HG02571 (cell line): ENCODE measurements at regions not wholly inside any gene's neighbourhood (a gene's known extent, or its start where the extent isn't known, plus 50 kb on each side); places are given as distances from the start of the nearest gene placed in this dataset.

ENCODE experiments used
- ATAC-seq: cut with Tn5 transposase; IDR thresholded peaks from one replicate; pipeline ENCODE4 v1.9.1; 2021; ENCODE audit warnings: mild to moderate bottlenecking, moderate library complexity; ENCODE audit not compliant: unreplicated experiment

DNA sequence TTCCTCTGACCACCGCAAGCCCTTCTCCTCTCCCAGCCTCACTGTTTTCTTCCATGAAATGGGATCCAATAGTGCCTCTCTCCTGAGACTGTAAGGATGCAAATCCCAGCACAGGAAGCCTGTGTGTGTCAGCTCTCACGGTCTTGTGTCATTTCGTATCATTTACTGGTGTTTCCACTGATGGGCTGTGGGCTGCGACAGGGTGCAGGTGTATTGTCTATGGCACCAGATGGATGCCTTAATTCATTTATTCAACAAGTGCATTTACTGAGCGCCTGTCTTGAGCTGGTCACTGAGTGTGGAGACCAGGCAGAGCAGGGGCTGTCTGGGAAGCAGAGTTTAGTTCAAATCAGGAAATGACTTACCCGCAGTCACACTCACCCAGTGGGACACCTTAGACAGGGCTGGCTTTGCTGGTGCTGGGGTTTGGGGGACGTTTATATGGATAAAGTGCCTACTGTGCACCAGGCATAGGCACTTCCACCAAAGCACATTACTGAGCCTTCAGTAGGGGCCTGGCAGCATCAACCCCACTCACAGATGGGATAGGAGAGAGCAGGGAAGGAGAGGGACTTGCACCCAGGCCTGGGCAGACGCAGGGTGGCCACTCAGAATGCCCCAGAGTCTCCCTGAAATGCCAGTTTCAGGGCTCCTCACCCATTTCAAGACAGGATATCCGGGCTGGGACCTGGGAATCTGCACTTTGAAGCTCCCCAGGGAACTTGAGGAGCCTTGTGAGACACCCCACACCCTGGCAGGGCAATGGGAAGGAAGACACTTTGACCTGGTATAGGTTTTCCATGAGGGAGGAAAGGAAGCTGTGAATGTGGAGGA, 398.9 kb downstream of the MATN1 start:
- no peak for ATAC-seq

DNA sequence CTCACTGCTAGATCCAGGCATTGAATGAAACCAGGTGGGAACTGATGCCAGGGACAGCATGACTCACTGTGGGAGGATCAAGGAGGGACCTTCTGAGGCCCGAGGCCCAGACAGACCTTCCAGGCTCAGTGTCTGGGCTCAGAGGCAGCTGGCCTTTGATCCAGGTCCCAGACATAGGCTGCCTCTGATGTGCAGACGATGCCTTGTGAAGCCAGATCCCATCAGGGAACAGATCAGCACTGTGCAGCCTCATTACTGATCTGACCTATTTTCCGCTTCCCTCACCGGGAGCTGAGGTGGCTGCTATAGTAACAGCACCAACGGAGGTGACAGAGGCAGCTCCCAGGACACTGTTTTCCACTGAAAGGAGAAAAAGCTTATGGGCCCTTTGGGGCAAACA, 399.5 kb downstream of the MATN1 start:
- no peak for ATAC-seq

DNA sequence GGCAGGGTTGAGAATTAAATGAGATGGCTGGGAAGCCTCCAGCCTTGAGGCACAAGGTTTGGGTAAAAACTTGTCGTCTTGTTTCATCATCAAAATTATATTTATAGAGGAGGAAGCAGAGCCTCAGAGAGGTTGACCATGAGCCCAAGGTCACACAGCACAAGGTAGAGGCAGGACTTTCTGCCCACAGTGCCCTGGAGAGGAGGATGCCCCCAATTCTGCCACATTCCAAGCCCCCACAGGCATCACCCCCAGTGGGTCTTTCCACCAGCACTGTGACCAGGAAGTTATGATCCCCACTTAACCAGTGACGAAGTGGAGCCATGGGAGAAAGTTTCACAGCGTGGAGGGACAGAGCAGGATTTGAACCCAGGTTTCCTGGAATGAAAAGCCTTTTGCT, 400.0 kb downstream of the MATN1 start:
- no peak for ATAC-seq

DNA sequence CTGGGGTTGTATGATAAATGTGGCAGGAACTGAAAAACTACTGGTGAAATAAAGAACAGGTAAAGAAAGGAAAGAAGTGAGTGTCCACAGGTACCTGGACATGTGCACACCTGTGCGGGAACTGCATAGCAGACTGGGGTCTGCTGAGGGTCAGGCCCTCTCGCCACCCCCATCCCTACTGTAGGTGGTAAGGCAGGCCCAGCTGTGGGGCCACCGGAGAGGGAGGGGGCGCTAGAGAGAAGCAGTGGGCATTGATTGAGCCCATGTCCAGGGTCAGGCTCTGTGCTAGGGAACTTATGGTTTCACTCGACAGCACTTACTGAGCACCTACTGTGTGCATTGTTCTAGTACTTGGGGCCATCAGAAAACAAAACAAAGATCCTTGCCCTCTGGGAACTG, 400.5 kb downstream of the MATN1 start:
- ATAC-seq = no peak

DNA sequence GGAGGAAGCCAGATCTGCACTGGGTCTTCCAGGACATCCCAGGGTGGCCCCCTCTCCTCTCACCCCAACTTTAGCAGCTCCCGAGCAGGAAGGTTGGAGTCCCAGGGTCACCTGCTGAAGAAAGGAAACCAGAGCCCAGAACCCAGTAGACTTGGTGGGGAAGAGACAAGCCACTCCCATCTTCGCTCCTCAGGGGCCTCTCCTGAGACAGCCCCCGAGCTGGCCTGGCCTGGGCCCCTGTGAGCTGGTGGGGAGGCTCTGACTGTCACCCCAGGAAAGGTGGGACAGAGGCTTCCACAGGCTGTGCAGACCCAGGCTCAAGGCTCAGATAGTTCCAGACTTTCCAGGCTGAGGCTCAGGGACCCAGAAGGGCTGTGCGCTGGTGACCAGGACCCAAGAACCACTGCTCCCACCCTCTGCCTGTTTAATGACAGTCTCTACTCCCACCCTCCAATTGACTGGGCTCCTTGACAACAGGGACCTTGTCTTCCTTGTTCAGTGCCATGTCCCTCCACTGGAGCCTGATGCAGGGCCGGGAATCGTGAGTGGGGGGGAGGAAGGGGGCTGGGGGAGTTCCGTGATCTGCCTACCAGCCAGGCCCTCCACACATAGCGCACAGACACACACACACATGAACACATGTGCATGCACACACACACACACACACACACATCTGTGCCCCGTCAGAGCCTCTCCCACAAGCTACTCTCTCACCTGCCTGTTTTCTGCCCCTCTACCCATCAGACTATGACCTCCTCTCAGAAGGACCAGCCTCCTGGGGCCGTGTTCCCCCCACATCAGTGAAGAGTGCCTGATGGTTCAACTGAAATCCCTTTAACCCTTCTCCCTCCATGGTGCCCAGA, 401.2 kb downstream of the MATN1 start:
- ATAC-seq = no peak

DNA sequence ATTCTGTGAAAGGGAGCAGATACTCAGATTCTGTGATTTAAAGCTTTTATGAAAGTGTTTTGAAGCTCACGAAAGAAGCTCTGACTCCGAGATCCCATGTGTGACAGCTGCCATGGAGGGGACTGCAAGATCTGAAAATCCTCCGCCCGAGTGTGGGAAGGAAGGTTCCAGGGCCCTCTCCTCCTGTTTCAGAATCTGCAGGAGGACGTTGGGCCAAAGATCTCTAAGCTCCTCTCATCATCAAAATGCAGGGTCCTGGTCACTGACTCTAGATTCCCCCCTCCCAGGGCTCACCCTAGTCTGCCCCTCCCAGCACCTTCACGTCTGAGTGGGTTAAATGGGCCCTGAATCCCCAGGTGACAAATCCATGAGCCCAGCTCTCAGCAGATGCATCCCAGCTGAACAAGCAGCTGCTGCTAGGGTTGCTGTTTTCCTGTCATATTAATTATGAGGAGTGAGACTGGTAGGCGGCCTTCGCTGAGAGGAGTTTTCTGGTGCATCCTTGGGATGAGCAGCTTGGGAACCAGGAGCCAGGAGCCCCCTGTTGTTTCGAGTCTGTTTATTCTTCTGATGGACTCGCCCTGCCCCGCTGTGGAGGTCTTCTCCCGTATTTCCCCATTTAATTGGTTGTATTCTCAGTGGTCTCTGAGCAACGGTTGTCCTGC, 402.0 kb downstream of the MATN1 start:
- no peak for ATAC-seq

DNA sequence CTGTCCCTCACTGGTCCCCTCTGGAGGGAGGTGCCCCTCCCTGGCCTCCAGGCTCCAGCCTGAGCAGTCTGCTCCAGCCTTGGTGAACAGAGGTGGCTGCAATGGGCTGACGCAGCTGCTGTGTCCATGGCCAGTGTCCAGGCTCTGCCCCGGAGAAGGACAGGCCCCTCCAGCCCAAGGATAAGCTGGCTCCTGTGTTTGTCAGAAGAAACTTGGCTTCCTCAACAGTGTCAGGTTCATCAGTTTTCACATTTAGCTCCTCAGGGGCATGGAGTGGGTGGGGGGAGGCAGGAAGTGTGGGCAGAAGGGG, 402.8 kb downstream of the MATN1 start:
- no peak for ATAC-seq

DNA sequence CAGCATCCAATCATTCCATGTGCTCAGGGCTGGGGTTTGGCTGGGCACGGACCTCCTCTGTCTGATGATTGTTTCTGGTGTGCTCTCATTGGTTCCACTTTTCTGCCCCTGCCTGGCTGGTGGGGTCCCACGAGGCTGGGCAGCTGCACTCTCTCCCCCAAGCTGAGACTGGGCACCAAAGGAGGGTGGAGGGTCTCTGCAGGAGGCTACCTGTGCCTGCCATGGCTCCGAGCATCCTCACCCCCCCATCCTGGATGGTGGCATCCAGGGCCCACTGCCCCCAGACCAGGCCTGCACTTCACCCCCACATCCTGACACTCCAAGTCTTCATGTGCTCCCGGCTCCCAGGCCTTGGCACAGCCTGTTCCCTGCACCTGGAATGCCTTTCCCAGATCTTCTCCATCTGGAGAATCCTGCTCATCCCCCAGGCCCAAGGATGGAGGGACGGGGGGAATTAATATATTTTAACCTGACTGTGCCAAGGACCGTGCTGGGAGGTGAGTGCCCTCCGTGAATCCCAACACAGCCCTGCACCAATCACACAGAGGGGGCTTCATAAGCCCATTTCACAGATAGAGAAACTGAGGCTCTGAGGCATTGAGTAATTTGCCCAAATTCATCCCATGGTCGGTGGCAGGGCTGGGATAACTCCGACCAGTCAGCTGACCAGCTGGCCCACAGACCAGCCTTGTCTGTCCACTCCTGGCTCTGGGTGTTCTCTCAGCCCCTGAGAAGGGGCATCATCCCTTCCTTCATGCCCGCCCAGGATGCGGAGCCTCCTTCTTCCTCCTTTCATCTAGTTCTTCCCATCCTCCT, 403.4 kb downstream of the MATN1 start:
- no peak for ATAC-seq

DNA sequence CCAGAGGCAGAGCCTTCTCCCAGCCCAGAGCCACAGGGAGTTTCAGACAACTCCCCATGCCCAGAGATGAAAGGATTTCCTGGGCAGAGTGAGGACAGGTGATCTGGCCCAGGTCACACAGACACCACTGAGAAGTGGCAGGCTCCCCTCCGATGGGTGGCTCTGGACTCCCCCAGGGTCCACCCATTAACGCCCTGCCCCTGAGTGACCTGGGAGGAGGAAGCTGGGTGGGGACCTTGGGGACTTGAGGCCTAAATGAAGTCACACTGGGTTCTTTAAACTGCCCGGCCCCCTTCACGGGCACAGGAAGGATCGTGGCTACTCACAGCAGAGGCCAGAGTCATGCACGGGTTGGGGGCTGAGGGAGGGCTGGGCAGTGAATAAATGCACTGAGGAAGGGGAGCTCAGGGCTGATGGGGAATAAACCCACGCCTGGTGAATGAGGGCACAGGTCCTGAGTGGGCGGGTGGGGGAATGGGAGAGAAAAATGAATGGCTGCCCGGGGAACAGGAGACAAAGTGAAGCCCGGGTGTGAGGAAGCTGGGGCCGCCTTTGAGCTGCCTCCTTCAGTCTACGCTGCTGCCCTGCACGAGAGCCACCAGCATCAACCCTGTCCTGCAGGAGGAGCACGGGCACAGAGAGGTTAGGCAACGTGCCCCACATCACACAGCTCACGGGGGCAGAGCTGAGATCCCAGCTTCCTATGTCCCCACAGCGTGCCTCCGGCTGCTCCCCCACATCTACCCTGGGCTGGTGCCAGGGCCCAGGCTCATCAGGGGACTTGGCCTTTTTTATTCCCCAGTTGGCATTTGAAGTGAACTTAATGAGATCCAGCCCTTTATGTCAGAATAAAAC, 404.3 kb downstream of the MATN1 start:
- ATAC-seq = no peak

DNA sequence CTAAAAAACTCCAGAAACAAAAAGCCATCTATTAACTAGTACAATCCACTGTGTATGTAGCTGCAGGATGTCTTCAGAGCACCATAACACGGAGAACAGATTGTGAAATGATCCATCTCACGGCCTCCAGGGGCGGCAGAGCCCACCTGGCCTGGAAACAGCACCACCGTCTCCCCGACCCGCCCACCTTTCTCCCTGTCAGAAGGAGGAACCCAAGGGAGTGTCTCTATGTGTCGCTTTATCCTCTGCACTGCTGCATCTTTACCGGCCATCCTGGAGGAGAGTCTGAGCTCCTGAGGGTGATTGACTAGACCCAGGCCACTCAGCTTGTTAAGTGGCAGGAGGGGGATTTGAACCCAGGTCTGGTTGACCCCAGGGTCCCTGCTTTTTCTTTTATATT, 405.0 kb downstream of the MATN1 start:
- ATAC-seq = no peak

DNA sequence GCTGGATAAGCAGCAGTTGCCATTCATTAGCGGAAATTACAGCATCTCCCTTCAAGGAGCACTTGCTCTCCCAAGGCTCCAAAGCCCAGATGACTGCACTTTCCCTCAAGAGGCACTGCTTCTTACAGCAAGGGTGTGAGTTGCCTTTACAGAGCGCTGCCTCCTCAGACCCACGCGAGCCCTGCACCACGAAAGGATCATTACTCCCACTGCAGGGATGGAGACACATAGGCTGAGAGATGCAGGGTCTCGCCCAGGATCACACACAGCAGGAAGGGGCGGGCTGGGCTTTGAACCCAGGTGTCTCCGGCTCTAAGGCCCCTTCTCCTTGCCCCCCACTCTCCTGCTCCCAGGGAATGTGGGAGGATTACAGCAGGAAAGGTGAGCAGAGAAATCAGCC, 405.5 kb downstream of the MATN1 start:
- no peak for ATAC-seq

DNA sequence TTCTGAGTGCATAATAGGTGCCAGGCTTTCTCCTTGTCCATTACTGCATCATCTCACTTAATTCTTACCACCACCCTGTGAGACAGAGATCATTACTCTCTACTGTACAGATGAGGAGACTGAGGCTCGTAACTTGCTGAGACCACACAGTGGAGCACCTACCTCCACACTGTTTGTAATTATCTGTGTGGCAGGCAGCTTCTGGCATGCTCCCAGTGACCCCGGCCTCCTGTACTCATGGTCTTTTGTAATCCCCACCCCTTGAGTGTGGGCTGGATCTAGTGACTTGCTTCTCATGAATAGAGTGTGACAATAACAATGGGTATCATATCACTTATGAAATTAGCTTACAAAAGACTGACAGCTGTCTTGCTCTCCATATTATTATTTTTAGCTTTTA, 407.3 kb downstream of the MATN1 start:
- no peak for ATAC-seq

DNA sequence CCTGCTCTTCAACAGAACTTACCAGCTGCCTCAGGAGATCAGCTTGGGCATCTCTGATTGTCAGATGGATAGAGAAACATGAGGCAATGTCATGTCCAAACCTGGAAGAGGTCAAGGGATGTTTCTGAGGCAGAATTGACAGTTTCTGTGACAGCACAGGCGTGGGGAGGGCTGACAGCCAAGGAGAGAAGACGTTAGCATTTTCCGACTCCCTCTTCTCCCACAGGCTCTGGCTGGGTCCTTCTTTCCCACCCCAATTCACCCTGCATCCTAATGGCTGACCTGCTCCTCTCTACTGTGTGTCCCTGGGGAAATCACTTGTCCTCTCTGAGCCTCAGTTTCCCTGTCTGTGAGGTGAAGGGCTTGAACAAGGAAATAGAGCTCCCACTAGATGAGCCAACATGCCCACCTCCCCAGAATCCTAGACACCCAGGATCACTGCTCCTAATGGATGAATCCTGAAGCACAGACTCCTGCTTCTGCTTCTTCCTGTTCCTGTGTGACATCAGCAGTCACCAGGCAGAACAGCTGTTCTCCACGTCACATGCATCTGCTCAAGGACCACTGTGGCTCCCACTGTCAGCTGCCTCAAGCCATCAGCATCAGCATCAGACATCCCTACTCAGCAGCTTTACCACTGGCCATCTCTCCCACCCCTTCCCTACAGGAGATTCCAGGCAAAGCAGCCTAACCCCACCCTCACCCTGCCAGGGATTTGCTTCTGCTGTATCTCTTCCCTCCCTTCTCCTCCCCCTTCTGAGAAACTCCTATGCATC, 408.0 kb downstream of the MATN1 start:
- no peak for ATAC-seq

DNA sequence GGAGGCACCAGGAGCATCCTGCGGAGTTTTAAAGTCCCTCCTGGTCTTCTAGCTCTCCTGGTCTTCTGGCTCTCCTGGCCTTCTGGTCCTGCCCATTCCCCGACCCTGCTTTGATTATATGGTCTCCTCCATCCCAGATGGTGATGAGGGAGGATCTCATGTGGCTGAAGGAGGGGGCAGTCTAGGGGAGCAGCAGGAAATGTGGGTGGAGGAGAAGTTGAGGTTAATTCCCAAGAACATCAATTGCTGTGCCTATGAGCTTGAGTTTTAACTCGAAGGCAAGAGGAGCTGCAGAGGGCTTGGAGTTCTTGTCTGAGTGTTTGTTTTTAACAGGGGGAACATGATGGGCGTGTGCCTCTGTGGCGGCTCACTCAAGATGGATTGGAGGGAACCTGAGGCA, 408.8 kb downstream of the MATN1 start:
- ATAC-seq = no peak

DNA sequence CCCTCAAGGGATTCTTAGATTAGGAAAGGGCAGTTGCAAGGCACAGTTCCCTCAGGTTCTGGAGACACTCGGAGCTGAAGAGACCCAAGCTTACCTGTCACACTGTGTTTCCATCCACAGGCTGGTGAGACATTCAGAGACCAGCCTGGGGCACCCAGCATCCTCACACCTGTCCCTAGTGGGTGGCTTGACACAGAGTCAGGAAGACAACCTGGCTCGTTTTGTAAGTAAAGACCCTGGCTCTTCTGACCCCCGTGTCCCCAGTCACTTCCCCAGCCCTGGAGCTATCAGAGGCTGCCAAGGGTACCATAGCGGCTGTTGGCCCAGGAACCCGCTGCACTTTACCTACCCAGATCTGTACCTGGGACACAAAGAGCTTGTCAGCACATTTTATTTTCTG, 409.8 kb downstream of the MATN1 start:
- no peak for ATAC-seq

DNA sequence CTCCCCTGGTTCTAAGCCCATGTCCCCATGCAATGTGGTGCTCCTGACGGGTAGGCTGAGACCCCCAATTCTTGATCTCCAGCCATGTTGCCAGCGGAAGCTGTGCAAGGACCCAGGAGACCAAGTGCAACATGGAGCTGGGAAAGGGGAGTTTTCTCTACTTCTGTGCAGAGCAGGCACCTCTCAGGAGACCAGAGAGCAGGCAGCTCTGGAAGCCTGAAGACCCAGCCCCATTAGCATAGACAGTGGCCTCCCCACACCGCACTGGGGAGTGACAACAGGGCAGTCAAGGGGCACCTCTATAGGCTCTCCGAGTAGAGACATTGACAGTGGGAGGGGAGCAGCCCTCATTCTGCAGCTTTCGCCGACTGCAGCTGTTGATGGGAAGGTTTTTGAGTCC, 410.2 kb downstream of the MATN1 start:
- no peak for ATAC-seq

DNA sequence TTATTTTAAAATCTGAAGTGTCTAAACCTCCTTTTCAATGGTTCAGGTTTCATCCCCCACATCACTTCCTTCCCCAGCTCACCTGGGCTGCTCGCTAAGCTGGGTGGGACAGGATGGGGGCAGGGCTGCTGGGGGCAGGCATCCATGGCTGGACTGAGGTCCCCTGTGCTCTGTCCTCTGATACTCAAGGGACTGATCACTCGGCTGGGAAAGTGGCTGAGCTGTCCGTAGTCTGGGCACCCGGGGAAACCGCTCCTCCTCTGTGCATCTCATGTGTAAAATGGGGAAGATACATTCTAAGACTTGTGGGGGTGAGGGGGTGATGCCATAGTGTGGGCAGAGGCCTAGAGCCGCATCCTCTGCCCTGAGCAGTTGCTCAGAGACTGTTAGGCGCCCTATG, 411.2 kb downstream of the MATN1 start:
- no peak for ATAC-seq

DNA sequence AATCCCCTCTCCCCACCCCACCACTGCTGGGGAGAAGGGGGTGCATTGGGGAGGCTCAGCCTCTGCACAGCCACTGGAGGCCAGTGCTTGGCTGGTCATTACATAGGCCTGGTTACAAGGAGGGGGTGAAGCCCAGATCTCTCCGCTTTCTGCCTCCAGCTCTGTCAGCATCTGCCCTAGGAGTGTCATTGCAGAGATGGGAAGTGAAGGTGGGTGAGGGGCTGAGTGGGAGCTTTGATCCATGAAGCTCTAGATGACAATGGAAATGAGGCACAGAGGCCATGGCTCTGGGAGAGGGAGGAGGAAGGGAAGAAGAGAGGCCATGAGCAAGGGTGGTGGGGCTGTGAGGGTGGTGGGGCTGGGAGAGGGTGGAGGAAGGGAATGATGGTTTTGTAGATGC, 411.6 kb downstream of the MATN1 start:
- ATAC-seq = no peak

DNA sequence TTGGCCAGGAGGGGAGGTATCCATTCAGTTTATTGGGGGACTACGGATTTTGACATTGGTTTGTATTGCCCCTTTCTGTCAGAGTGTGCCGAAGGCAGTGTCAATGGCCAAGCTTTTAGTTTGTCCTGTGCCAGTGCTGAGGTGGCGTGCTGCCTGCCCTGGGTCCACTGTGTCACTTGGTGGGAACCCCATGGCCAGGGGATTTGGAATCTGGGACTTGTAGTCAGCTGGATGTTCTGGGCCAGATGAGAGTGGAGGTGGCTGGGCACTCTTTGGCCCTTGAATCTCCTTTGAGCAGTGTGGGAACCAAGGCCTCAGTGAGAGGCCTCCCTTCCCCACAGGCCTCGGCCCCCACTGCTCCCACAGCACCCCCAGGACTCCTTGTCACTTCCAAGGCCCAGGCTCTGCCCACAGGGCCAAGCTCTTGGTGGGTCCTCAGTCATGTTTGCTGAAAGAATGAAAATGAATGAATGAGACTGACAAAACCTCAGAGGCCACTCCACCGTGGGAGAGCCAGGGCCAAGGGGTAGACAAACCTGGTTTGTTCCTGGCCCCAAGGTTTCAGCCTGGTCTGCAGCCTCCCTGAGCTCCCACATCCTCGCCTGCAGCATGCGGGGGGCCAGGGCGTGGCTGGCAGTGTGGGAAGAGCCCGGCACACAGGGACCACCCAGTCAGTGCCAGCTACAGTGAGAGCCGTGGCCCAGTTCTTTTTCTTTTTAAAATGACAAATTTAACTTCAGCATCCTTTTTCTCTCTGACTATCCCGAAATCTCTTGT, 412.2 kb downstream of the MATN1 start:
- no peak for ATAC-seq
